ENCODE measurements at regions not wholly inside any gene's neighbourhood (a gene's known extent, or its start where the extent isn't known, plus 50 kb on each side); places are given as distances from the start of the nearest gene placed in this dataset.

DNA sequence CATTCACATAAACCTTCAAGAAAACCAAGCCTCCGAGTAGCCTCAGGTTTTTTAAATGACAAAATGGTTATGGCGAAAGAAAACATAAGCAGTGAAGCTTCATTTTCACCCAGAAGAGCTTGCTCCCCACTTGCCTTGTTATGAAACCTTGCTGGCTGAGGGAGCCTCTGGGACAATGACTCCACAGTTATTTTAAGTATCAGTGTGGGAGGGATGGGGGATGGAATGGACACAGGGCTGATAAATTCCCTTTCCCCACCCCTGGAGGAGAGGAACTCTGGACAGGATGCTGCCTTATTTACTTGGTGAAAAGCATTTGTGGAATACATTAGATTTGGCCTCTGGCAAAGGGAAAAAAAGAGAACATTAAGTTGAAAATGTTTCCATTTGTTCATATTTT is 220.7 kb upstream of the CNKSR2 start:
- TF ChIP-seq, protein P1, sequence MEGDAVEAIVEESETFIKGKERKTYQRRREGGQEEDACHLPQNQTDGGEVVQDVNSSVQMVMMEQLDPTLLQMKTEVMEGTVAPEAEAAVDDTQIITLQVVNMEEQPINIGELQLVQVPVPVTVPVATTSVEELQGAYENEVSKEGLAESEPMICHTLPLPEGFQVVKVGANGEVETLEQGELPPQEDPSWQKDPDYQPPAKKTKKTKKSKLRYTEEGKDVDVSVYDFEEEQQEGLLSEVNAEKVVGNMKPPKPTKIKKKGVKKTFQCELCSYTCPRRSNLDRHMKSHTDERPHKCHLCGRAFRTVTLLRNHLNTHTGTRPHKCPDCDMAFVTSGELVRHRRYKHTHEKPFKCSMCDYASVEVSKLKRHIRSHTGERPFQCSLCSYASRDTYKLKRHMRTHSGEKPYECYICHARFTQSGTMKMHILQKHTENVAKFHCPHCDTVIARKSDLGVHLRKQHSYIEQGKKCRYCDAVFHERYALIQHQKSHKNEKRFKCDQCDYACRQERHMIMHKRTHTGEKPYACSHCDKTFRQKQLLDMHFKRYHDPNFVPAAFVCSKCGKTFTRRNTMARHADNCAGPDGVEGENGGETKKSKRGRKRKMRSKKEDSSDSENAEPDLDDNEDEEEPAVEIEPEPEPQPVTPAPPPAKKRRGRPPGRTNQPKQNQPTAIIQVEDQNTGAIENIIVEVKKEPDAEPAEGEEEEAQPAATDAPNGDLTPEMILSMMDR (IDR thresholded peaks at IDR 0.05) = no peak
- DNase-seq (ENCODE audit: low spot score) = no peak
- no peak overlapping the region for H3K4me3 ChIP-seq
- H3K27ac ChIP-seq = no peak overlapping the region

GRCh38 chrX:21155916-21156315 is 218.3 kb upstream of the CNKSR2 start:
- TF ChIP-seq, protein P1 (IDR thresholded peaks at IDR 0.05) = no peak
- no peak for DNase-seq (ENCODE audit: low spot score)
- Histone ChIP-seq H3K27ac (no peak overlapping the region), H3K4me3 (no peak overlapping the region)

DNA sequence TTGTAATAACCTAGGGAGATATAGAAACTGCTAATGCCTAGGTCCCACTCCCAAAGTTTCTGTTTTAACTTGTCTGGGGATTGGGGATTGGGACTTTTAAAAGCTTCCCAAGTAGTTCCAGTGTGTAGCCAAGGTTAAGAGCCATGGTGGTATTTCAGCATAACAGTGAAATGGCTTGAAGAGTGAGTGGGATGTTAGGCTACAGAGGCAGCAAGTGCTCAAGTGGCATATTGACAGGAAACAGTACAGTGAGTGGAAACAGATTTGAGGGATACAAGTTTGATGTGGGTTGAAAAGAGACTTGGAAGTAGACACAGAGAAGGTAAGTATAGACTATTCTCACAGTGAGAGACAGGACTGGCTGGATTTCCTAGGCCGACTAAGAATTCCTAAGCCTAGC is 217.6 kb upstream of the CNKSR2 start:
- Histone ChIP-seq H3K4me3 (no peak overlapping the region), H3K27ac (no peak overlapping the region)
- no peak for DNase-seq (ENCODE audit: low spot score)
- TF ChIP-seq, protein P1 (IDR thresholded peaks at IDR 0.05) = no peak

DNA sequence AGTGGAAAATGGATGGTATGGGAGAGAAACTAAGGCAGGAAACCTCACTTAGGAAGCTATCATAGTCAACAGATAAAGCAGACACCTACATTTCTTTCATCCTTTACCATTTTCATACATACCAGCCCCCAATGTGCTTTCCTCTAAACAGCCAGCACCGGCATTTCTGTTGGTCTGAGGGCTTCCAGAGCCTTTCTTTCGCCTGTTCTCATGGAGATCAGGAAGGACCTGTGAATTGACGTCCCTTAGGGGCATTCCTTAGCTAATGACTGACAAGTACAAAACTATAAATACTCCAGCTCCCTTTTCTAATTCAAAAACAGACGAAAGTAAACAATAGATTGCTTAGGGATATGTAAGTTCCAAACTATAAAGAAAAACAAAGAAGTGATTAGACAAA is 215.5 kb upstream of the CNKSR2 start:
- TF ChIP-seq, protein P1 (IDR thresholded peaks at IDR 0.05) = no peak
- Histone ChIP-seq H3K27ac (no peak overlapping the region), H3K4me3 (no peak overlapping the region)
- DNase-seq (ENCODE audit: low spot score) = no peak

DNA sequence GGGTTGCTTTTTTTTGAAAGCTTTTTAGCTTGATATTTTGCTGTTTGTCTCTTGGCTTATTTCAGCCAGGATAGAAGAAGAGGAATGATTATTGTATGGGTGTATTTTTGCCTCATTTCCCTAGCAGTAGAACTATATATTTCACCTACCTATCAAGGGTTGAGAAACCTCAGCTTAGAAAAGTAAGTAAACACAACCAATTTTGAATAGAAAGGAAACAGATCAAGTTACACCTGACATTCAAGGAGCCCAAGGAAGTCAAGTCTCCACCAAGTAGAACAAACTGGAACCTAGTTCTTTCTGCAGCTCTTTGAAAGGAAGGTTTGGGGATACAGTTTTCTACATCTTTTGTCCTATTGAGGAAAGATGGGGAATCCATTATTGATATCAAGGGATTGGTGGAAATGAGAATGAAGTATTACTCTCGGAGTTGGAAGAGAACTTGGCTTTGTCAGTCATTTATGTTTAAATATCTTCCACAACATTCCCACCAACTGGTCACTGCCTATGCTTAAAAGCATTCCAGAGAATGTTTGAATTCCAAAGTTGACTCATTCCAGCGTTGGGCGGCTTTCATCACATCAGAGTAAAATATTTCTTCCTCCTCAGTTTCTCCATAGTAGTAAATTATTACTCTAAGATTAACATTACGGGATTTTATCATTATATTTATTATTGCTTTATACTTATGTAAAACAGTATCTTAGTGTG is 207.8 kb upstream of the CNKSR2 start:
- TF ChIP-seq, protein P1 (IDR thresholded peaks at IDR 0.05) = no peak
- no peak overlapping the region for H3K4me3 ChIP-seq
- H3K27ac ChIP-seq = no peak overlapping the region
- DNase-seq (ENCODE audit: low spot score) = no peak

- Histone ChIP-seq H3K4me3 (no peak overlapping the region), H3K27ac (no peak overlapping the region)
- TF ChIP-seq, protein P1 (IDR thresholded peaks at IDR 0.05) = no peak
- DNase-seq (ENCODE audit: low spot score) = no peak
Observed at GRCh38 chrX:21167011-21167410, 207.2 kb upstream of the CNKSR2 start.

DNA sequence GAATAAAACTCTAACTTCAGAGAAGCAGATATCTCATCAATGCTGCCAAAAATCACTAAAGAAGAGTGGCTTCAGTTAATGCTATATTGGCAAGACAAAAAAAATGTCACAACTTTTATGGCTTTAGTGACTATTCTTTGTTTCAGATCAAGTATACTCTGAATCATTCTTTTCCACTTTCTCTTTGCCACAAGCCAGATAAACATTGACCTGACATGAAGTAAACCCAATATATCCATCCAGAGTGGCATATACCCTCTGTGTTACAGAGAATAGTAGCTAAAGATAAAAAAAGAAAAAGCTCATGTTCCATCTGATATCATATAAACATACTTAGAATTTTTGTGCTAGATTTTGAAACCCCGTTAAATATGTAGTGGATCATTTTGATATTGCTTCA is 206.7 kb upstream of the CNKSR2 start:
- TF ChIP-seq, protein P1 (IDR thresholded peaks at IDR 0.05) = no peak
- Histone ChIP-seq H3K4me3 (no peak overlapping the region), H3K27ac (no peak overlapping the region)
- no peak for DNase-seq (ENCODE audit: low spot score)
